ENCODE measurements at regions not wholly inside any gene's neighbourhood (a gene's known extent, or its start where the extent isn't known, plus 50 kb on each side); places are given as distances from the start of the nearest gene placed in this dataset.

- TF ChIP-seq CTCF (IDR thresholded peaks at IDR 0.05) (no peak), EZH2 (IDR thresholded peaks at IDR 0.05) (no peak), EZH2phosphoT487 (IDR thresholded peaks at IDR 0.05) (no peak)
These were observed 727.6 kb downstream of the PTPRU start for GRCh38 chr1:29963946-29964345.

All from neural progenitor cell (in vitro differentiated cells).